ENCODE measurements at regions not wholly inside any gene's neighbourhood (a gene's known extent, or its start where the extent isn't known, plus 50 kb on each side); places are given as distances from the start of the nearest gene placed in this dataset.
A peak's percentile ranks its signal among the peaks of the same experiment; 100 is the strongest.

GRCh38 chr6:94511502-94512088 is 1065.7 kb upstream of the MANEA start:
- no peak for DNase-seq

GRCh38 chr6:94510877-94511276 is 1066.5 kb upstream of the MANEA start:
- DNase-seq: no peak

GRCh38 chr6:94501516-94501915 is 1075.8 kb upstream of the MANEA start:
- DNase-seq: no peak

- no peak for DNase-seq
Observed at GRCh38 chr6:94498099-94498498, 1078.7 kb upstream of the EPHA7 start.

- no peak for DNase-seq
Observed at GRCh38 chr6:94494500-94494899, 1075.1 kb upstream of the EPHA7 start.

GRCh38 chr6:94487371-94487770 is 1068.0 kb upstream of the EPHA7 start:
- DNase-seq: no peak

- peak; percentile 11 for DNase-seq
Observed at GRCh38 chr6:94478133-94479005, 1059.0 kb upstream of the EPHA7 start.

- DNase-seq: no peak
Observed at GRCh38 chr6:94468830-94469229, 1049.5 kb upstream of the EPHA7 start.

- DNase-seq: no peak
Observed at GRCh38 chr6:94464018-94464510, 1044.7 kb upstream of the EPHA7 start.

GRCh38 chr6:94463306-94463705 is 1043.9 kb upstream of the EPHA7 start:
- no peak for DNase-seq

GRCh38 chr6:94462231-94462630 is 1042.9 kb upstream of the EPHA7 start:
- no peak for DNase-seq

- DNase-seq: no peak
Observed at GRCh38 chr6:94456266-94456665, 1036.9 kb upstream of the EPHA7 start.

GRCh38 chr6:94454231-94454630 is 1034.9 kb upstream of the EPHA7 start:
- DNase-seq: no peak

GRCh38 chr6:94446120-94446519 is 1026.8 kb upstream of the EPHA7 start:
- DNase-seq: no peak

GRCh38 chr6:94443701-94444100 is 1024.3 kb upstream of the EPHA7 start:
- no peak for DNase-seq

- DNase-seq: no peak
Observed at GRCh38 chr6:94424692-94425091, 1005.3 kb upstream of the EPHA7 start.

GRCh38 chr6:94417363-94417762 is 998.0 kb upstream of the EPHA7 start:
- DNase-seq: no peak

- DNase-seq: no peak
Observed at GRCh38 chr6:94414041-94414440, 994.7 kb upstream of the EPHA7 start.

- peak; percentile 38 for DNase-seq
Observed at GRCh38 chr6:94401311-94401710, 982.0 kb upstream of the EPHA7 start.

GRCh38 chr6:94394822-94395221 is 975.5 kb upstream of the EPHA7 start:
- DNase-seq: no peak

GRCh38 chr6:94389218-94389617 is 969.9 kb upstream of the EPHA7 start:
- DNase-seq: no peak

- no peak for DNase-seq
Observed at GRCh38 chr6:94377835-94378234, 958.5 kb upstream of the EPHA7 start.

GRCh38 chr6:94376876-94377275 is 957.5 kb upstream of the EPHA7 start:
- no peak for DNase-seq

- DNase-seq: peak; percentile 81
Observed at GRCh38 chr6:94372229-94372628, 952.9 kb upstream of the EPHA7 start.

Data from midbrain (tissue), 1 donor.